ENCODE measurements at regions not wholly inside any gene's neighbourhood (a gene's known extent, or its start where the extent isn't known, plus 50 kb on each side); places are given as distances from the start of the nearest gene placed in this dataset.

DNA sequence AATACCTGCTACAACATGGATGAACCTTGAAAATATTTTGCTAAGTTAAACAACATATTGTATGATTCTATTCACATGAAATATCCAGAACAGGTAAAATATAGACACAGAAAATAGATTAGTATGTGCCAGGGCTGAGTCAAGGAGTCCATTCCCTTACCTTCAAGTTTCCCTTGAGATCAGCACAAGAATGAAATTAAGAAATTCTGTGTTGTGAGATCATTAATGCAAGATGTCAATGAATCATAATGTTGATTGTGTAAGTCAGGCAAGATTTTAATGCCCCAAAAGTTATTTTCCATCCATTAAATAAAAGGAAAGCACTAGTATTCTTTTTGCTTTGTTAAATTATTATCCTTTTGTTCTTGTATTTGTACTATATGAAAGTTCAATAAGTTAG lies 139.4 kb downstream of the MRPL39 start:
- TF ChIP-seq, protein P1, sequence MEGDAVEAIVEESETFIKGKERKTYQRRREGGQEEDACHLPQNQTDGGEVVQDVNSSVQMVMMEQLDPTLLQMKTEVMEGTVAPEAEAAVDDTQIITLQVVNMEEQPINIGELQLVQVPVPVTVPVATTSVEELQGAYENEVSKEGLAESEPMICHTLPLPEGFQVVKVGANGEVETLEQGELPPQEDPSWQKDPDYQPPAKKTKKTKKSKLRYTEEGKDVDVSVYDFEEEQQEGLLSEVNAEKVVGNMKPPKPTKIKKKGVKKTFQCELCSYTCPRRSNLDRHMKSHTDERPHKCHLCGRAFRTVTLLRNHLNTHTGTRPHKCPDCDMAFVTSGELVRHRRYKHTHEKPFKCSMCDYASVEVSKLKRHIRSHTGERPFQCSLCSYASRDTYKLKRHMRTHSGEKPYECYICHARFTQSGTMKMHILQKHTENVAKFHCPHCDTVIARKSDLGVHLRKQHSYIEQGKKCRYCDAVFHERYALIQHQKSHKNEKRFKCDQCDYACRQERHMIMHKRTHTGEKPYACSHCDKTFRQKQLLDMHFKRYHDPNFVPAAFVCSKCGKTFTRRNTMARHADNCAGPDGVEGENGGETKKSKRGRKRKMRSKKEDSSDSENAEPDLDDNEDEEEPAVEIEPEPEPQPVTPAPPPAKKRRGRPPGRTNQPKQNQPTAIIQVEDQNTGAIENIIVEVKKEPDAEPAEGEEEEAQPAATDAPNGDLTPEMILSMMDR (IDR thresholded peaks at IDR 0.05), result no peak
- TF ChIP-seq POLR2A (IDR thresholded peaks at IDR 0.05), result no peak

Measured in body of pancreas (tissue), 4 donors.